ENCODE measurements at regions not wholly inside any gene's neighbourhood (a gene's known extent, or its start where the extent isn't known, plus 50 kb on each side); places are given as distances from the start of the nearest gene placed in this dataset.

DNA sequence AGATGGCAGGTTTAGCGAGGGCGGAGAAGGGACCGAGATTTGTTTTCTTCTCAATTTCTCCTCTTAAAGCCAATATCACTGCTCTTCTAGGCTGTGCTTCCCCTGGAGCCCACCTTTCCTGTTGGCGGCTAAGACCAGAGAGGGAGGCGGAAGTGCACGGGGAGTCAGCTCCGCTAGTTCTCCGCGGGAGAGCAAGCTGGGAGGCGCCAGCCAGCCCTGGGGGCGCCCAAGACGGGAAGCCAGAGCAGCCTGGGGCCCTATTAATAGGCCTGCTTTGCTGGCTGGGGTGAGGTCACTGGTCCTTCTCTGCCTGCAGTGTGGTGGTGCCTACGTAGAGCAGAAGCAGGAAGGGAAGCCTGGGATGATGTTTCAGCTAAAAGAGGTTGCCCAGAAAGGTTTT lies 61.6 kb downstream of the LSM5 start:
- intact Hi-C loops (cut with DNase I) = no loop called here
- no peaks in the 10 kb centered on the region for H3K4me1 ChIP-seq
- TF ChIP-seq, protein P1, sequence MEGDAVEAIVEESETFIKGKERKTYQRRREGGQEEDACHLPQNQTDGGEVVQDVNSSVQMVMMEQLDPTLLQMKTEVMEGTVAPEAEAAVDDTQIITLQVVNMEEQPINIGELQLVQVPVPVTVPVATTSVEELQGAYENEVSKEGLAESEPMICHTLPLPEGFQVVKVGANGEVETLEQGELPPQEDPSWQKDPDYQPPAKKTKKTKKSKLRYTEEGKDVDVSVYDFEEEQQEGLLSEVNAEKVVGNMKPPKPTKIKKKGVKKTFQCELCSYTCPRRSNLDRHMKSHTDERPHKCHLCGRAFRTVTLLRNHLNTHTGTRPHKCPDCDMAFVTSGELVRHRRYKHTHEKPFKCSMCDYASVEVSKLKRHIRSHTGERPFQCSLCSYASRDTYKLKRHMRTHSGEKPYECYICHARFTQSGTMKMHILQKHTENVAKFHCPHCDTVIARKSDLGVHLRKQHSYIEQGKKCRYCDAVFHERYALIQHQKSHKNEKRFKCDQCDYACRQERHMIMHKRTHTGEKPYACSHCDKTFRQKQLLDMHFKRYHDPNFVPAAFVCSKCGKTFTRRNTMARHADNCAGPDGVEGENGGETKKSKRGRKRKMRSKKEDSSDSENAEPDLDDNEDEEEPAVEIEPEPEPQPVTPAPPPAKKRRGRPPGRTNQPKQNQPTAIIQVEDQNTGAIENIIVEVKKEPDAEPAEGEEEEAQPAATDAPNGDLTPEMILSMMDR (IDR thresholded peaks at IDR 0.05) = no peak
- no peak overlapping the region for H3K4me3 ChIP-seq
- H3K9me3 ChIP-seq = no peaks in the 10 kb centered on the region
- H3K36me3 ChIP-seq = no peaks in the 10 kb centered on the region
- H3K27ac ChIP-seq = no peak overlapping the region
- no peak for DNase-seq
- no peak for ATAC-seq
- H3K27me3 ChIP-seq (ENCODE audit: low read depth) = peaks cover 31% of the 10 kb centered on the region

DNA sequence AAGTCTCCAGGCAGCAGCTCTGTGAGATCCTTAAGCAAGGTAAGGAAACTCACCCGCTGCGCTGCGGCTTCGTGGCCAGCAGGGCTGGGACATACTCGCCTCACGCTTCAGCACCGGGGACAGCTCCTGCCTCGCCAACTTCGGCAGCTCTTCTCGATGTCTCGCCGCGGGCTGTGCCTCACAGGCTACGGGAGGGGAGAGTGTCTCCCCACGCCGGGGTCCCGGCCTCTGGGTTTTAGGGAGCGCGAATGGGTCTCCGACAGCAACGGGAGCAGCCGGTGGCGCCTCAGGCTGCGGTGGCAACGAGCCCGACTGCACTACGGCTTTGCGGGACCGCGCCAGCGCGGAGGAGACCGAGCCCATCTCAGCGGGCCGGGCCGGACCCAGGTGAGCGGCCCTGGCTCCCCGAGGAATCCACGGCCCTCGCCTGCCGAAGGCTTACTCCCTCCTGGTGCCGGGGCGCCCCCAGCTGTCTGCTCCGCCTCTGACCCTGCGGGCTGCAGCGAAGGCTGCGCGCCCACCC lies 62.4 kb downstream of the LSM5 start:
- H3K9me3 ChIP-seq = no peaks in the 10 kb centered on the region
- no peak overlapping the region for H3K4me3 ChIP-seq
- H3K27ac ChIP-seq = no peak overlapping the region
- H3K27me3 ChIP-seq (ENCODE audit: low read depth) = peaks cover 31% of the 10 kb centered on the region
- intact Hi-C loops (cut with DNase I) = no loop called here
- TF ChIP-seq, protein P1 (IDR thresholded peaks at IDR 0.05) = peak; percentile 25
- no peaks in the 10 kb centered on the region for H3K36me3 ChIP-seq
- DNase-seq (peak; percentile 75), ATAC-seq (peak; percentile 78 to 87)
- no peaks in the 10 kb centered on the region for H3K4me1 ChIP-seq

- intact Hi-C loops (cut with DNase I) = no loop called here
- Histone ChIP-seq H3K9me3 (no peaks in the 10 kb centered on the region), H3K4me1 (no peaks in the 10 kb centered on the region), H3K36me3 (no peaks in the 10 kb centered on the region), H3K27ac (no peak overlapping the region), H3K27me3 (ENCODE audit: low read depth) (peaks cover 13% of the 10 kb centered on the region), H3K4me3 (no peak overlapping the region)
- TF ChIP-seq, protein P1 (IDR thresholded peaks at IDR 0.05) = no peak
- DNase-seq = no peak
- no peak for ATAC-seq
These were observed 73.3 kb downstream of the LSM5 start for GRCh38 chr7:32416846-32417245.

GRCh38 chr7:32415936-32416335 lies 74.2 kb downstream of the LSM5 start:
- intact Hi-C loops (cut with DNase I) = no loop called here
- peaks cover 13% of the 10 kb centered on the region for H3K27me3 ChIP-seq (ENCODE audit: low read depth)
- H3K4me3 ChIP-seq = no peak overlapping the region
- no peak for ATAC-seq
- no peaks in the 10 kb centered on the region for H3K9me3 ChIP-seq
- no peaks in the 10 kb centered on the region for H3K36me3 ChIP-seq
- TF ChIP-seq, protein P1 (IDR thresholded peaks at IDR 0.05) = no peak
- no peak for DNase-seq
- H3K4me1 ChIP-seq = no peaks in the 10 kb centered on the region
- H3K27ac ChIP-seq = no peak overlapping the region

- DNase-seq = no peak
- TF ChIP-seq, protein P1 (IDR thresholded peaks at IDR 0.05) = no peak
- Histone ChIP-seq H3K9me3 (no peaks in the 10 kb centered on the region), H3K27me3 (ENCODE audit: low read depth) (peaks cover 13% of the 10 kb centered on the region), H3K4me3 (no peak overlapping the region), H3K36me3 (no peaks in the 10 kb centered on the region), H3K4me1 (no peaks in the 10 kb centered on the region), H3K27ac (no peak overlapping the region)
- intact Hi-C loops (cut with DNase I) = no loop called here
- ATAC-seq = no peak
These were observed 74.7 kb downstream of the LSM5 start for GRCh38 chr7:32415519-32415918.

GRCh38 chr7:32412471-32412870 lies 77.7 kb downstream of the LSM5 start:
- no peaks in the 10 kb centered on the region for H3K9me3 ChIP-seq
- no peak overlapping the region for H3K27ac ChIP-seq
- no peak for DNase-seq
- ATAC-seq = no peak
- no peaks in the 10 kb centered on the region for H3K36me3 ChIP-seq
- TF ChIP-seq, protein P1 (IDR thresholded peaks at IDR 0.05) = no peak
- peaks cover 7% of the 10 kb centered on the region for H3K27me3 ChIP-seq (ENCODE audit: low read depth)
- H3K4me3 ChIP-seq = no peak overlapping the region
- H3K4me1 ChIP-seq = no peaks in the 10 kb centered on the region
- intact Hi-C loops (cut with DNase I) = no loop called here
